ENCODE measurements at regions not wholly inside any gene's neighbourhood (a gene's known extent, or its start where the extent isn't known, plus 50 kb on each side); places are given as distances from the start of the nearest gene placed in this dataset.
"Not testable (repeated sequence)": the region's sequence is repeated elsewhere in the genome, so short reads cannot be mapped to it uniquely, and the experiment has no call there.

DNA sequence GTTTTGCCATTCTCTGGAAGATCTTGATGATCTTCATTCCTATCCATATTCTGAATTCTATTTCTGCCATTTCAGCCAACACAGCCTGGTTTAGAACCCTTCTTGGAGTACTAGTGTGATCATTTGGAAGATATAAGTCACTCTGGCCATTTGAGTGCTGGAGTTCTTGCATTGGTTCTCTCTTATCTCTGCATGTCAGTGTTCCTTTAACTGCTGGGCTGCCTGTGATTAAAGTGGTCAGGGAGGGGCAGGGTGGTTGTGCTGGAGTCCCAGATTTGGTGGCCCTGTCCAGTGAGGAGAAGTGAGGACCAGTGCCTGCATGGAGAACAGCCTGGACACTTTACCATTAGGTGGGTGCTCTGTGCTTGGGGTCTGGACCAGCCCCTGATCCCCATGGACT, 173.0 kb downstream of the SOD2 start:
- no peak for DNase-seq

DNA sequence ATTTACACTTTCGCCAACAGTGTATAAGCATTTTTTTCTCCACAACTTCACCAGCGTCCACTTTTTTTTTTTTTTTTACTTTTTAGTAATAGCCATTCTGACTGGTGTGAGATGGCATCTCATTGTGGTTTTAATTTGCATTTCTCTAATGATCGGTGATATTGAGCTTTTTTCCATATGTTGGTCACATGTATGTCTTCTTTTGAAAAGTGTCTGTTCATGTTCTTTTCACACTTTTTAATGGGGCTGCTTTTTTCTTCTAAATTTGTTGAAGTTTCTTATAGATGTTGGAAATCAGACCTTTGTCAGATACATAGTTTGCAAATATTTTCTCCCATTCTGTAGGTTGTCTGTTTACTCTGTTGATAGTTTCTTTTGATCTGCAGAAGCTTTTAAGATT, 177.2 kb downstream of the SOD2 start:
- not testable (repeated sequence) for DNase-seq

DNA sequence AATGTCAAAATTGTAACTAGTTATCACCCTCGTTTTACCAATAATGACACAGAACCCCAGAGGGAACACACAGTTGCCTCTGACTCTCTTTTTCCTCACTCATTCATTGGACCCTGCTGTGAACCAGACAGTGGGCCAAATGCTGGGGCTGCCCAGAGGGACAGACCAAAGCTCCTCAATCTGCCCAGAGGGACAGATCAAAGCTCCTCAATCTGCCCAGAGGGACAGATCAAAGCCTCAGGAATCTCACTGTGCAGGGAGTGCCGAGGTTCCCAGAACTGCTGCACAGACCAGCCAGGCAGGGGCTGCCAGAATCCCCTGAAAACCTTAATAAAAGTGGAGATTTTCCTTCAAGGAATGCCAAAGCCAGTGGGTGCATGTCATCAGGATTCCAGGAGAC, 179.1 kb downstream of the SOD2 start:
- DNase-seq: no peak

DNA sequence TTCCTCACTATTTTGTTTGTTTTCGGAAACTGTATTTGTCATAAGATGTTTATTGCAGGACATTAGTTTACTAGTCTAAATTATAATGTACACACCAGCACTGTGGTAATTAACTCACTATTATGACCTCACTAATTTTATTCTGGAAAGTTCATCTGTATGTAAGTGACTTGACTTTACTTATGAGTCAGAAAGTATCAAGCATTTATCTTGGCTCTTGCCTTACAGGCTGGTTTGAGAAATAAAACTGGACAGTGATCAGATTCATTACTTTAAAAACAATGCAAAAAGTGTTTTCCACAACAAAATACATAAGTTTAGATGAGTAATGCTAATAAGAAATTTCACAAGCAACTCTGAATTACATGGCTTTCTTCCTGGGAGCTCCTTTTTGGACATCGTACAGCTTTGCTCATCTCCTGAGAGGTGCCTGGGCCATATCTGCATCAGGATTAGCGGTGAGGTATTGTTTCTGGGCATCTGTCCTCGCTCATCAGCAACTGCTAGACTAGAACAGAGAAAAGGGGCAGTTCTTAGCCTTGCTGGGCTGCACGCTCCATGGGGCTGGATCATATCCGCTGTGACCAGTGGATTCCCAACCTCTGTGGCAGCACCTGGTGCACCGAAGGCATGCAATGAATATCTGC, 179.8 kb downstream of the SOD2 start:
- DNase-seq: no peak

DNA sequence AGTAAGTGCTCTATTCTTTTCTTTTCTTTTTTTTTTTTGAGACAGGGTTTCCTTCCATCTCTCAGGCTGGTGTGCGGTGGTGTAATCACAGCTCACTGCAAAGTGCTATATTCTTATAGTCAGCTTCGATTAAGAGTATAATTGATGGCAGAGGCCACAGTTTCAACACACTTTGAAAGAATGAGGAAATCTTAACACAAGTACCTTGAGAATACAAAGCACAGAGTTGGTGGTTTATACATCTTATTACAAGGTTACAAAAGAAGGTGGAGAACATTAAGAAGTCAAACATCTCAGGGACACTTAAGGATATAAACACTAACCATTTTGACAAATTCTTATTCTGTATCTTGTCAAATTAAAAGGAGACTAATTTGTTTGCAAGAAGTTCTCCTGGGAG, 180.5 kb downstream of the SOD2 start:
- DNase-seq: no peak

DNA sequence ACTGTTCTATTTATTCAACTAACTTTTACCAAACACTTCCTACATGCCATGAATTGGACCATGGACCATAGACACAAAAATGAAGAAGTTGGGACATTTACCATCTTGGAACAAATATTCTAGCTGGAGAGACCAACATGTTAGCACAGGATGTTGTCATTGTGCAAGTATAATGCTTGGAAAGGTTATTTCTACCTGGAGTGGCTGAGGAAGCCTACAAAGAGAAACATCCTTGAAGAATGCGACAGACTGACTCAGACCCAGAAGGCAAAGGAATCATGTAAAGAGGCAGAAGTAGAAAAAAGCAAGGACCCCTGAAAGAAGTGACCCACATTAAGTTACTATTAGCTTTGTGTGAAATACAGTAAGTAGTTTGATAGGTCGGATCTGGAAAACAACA, 180.9 kb downstream of the SOD2 start:
- DNase-seq: no peak

DNA sequence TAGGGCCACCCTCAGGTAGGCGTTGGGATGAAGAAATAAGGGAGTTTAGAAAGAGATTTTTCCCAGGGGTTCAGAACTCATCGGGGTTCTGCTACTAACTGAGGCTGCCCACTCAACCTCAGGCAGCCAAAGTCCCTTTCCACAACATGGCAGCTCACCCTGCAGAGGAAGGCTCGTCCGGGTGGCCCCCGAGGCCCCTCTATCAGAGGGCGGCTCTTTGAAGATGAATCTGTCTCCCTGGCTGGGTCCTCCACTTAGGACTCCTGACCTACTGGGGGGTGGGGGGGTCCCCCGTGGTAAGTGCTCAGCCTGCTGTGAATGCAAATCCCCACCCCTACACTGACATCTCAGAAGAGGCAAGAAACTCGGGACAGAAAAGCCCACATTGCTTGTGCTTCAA, 182.9 kb downstream of the SOD2 start:
- DNase-seq: no peak

DNA sequence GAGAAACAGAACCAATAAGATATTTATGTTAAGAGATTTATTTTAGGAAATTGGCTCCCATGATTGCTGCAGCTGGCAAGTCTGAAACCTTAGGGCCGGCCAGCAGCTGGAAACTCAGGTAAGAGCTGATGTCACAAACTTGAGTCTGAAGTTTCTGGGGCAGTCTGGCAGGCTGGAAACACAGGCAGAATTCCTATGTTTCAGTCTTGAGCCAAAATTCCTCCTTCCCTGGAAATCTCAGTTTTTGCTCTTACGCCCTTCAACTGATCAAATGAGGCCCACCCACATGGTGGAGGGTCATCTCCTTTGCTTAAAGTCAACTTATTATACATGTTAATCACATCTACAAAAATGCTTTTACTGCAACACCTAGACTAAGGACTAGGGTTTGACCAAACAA, 184.1 kb downstream of the SOD2 start:
- DNase-seq: no peak

DNA sequence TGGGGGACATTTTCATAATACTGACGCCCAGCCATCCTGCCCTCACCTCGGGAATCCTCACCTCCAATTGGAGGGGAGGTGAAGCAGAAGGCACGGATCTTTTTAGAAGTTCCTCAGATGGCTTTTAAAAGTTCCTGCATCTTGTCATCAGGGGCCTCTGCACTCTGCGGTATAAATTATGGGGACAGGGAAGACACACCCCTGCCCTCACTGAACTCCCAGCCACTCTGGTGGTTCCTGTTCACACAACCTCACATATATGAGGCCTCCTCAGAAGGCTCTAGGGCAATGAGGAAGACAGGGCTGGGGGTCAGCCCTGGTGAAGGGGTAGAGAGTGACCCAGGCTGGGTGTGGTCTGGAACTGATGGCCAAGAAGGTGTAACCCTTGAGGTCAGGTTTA, 187.0 kb downstream of the SOD2 start:
- no peak for DNase-seq

DNA sequence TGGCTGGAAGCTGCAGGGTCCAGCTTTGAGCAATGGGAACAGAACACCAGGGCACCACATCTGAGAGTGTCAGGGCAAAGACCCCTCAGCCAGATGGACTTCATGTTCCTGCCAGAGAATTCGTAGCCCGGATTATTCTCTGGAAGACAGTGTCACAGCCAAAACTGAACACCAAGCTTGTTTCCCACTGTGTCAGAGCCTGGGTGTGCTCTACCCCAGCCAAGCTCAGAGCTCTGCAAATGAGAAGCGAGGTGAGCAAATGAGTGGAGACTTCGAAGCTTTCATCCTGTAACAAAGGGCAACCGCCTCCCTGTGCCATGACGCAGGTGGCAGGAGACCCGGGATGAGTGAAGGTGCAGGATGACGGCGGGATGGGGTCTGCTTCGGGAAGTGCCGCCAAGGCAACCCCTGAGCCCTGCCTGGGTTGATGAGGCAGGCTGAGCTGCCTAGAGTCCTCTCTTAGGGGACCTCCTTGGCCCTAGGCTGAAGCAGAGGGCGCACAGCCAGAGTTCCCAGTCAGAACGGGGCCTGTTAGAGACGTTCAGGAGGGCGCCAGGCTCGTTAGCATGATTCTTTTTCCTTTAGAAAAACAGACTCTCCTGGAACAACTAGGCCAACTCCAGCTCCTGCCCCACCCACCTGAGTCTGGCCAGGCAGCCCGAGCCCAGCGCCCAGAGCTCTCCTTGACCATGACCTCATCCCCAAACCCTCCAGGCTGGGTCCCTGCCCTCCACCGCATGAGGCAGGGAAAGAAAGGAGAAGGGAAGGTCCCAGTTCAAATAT, 187.7 kb downstream of the SOD2 start:
- DNase-seq: no peak

DNA sequence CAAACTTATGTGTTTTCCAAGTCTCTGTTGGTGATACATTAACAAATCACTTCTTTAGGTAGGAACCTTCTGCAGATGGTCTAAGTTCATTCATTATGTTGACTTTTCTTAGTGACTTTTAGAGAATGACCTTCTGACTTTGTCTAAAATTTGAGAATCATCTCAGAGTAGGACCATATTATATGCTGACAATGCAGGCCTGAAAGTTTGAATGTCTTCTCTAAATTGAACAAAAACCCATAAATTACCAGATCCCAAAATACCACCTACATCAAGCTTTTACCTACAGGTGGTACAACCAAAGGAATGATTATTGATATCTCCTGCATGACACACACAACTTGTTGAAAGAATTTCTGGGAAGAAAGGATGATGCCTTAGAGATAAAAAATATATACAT, 191.5 kb downstream of the SOD2 start:
- DNase-seq: no peak

DNA sequence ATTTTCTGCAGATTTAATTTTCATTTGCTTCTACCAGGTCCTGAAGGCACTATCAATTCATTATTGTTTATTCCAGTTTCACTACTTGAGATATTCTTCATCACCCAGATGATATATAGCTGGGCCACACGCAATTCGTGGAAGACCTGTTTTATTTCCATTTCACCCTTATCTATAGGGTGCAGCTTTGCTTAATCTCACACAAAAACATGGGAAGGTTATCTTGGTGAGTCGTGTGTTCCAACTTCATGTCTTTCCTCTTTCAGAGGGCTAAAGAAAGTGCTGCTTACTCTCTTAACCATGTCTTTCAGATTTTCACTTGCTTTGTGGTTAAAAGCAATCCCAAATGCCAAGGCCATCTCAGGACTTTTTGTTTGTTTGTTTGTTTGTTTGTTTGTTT, 194.0 kb downstream of the SOD2 start:
- no peak for DNase-seq

DNA sequence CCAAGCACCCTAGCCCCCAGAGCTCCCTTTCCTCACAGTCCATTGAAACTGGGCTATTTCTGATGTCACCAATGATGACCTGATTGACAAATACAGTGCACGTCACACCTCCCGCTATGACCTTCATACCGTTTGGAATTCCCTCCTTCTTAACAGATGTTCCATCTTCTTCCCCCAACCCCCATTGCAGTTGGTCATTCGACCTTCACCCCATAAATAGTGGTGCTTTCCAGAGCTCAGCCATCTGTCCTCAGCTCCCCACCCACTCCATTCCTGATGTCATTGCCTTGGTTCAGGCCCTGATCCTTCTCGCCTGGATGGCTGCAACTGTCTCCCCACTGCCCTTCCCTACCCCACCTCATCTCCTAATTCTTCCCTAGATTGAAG, 198.5 kb downstream of the SOD2 start:
- DNase-seq: no peak

DNA sequence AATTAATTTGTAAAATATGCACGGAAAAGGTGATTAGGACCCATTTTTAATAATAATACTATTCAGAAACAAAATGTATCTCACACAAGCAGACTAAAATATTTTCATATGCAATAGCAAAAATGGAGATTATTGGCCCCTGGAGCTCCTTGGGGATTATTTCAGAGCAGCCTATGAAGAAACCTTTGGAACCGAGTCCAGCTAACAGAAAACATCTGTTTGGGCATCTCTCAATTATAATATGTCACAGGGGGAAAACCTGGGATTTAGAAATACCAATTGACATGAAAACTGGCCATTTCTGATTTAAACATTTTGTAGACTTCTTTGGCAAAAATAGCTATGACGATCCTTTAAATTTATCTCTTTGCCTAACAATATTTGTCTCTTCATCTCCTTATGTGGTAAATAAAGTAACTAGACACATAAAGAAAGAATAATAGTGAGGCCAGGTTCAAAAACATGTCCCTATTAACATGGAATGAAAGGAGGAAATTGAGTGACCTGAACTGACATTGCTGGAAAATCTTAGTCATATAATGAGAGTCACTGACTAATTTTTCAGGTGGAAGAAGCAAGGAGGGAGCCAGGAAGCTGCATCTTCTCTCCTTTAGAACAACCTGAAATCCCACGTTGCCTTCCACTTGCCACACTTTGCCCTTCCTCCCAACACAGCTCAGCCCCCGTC, 199.0 kb downstream of the SOD2 start:
- DNase-seq: no peak

DNA sequence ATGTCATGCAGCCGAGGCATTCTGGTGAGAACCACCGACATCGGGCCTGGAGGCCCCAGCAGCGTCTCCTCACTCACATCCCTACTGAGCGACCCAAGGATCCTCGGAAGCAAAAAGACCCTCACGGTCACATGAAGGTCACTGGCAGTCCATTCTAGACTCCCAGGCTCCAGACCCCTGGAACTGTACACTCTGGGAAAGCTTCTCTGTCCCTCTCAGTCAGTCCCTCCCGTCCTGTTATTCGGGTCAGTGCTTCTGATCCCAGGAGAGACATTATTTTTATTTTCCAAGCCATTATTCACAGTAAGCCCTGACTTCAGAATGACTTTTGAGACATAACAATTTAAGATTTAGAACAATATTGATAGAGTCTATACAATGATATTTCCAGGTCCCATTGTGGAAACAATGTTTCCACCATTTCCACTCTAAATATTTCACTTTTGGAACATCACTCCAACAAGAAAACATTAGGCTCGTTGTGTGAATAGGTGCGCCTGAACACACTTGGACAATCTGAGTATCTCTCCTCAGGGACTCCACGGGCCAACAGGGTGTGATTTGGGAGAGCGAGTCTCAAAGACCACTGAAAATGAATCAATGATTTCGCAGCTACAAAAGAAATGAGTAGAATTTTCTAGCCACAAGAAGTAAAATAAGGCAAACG, 199.7 kb downstream of the SOD2 start:
- no peak for DNase-seq

DNA sequence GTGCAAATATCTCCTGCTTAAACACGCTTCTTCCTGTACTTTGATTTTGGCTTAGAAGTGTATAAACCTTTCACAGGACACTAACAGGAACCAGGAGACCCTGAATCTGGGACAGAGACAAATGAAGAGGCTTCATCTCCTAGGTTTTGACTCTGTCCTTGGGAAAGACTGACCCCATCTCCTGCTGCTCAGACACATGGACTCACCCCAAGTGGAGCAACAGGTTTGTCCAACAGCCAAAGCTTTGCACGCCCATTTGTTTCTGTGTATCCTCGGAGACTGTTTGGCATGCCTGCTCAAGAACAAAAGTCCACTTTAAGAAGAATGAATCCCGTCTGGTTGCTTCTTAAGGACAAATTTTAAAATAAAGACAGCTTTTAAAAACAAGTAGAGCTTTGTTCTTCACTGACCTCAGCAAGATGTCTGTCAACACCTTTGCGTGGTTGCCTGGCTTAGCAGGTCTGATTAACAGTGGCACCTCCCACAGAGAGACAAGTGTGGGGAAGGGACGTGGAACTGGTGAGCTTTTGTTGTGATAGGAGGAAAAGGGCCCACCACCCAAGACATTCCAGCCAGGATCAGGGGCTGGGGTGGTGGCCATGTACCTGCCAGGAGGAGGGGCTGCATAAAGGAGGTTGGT, 202.6 kb downstream of the SOD2 start:
- DNase-seq: no peak

DNA sequence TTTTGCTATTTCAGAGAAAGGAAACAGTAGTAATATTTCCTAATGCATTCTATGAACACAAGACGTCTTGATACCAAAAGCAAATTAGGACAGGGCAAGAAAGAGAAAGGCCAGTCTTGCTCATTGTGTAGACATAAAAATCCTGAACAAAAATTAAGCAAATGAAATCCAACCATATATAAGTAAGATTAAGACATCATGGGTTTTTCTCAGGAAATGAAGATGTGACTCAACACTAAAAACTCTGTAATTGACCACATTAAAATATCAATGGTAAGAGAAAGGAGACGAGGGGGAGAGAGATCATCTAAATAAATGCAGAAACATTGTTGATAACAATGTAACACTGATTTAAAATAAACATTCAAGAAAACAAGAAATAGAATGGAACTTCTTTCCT, 205.4 kb downstream of the SOD2 start:
- no peak for DNase-seq

DNA sequence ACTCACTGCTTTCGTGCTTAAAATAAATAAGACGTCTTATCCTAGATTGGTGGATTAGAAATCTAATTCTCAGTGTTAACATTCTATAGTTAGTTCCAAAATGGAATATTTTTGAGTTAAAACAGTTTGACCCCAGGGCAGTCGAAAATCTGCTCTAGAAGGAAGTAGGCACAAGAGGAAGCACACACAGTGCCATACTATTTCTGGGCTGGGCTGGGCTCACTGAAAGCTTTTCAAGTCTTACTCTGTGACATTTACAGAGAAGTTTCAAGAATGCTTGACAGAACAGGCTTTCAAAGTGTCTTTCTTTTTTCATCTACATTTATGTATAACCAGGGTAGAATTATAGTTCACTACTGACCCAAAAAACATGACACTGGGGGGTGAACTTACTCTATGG, 209.8 kb downstream of the SOD2 start:
- no peak for DNase-seq

DNA sequence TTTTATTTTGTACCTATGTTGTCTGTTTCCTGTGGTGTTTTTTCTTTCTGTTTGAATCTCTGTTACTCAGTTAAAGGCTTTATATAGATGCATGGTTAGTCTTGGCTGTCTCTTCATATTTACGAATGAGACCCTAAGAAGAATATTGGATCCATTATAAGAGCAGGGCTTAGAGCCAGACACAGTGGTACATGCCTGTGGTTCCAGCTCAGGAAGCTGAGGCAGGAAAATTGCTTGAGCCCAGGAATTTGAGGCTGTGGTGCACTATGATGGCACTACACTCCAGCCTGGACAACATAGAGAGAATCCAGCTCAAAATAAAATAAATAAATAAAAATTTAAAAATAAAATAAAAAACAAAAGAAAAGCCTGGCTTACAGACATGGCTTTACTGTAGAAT, 211.1 kb downstream of the SOD2 start:
- no peak for DNase-seq

DNA sequence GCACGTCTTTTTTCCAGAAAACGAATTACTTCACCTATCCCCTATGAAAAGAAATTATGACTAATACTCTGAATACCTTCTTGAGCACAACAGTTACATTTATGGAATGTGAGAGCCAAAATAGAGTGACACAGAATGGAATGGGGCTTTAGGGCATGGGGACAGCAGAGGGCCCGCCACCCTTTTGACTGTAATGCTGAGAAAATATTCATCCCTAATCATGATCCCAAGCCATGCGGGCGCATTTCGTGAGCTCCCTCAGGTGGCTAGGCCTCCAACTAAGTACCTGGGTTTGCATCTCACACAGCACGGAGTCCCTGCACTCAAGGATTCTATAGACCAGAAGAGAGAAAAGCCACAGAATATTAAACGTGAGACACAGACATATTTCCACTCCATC, 212.6 kb downstream of the SOD2 start:
- DNase-seq: no peak

DNA sequence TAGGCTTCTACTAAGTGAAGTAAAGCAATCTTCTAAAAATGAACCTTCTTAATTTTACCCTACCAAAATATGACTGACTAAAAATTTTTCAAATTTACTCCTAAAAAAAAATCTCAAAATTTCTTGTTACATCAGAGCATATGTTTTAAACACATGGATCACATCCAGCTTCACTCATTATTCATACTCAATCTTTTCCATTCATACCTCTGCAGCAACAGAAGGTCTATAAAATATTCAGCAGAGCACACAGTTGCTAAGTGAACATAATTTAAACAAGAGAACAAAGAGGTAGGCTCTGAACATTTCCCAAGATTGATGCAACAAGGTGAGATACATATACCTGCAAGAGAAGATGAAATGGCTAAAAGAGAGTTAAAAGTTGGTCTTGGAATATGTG, 213.9 kb downstream of the SOD2 start:
- DNase-seq: no peak

DNA sequence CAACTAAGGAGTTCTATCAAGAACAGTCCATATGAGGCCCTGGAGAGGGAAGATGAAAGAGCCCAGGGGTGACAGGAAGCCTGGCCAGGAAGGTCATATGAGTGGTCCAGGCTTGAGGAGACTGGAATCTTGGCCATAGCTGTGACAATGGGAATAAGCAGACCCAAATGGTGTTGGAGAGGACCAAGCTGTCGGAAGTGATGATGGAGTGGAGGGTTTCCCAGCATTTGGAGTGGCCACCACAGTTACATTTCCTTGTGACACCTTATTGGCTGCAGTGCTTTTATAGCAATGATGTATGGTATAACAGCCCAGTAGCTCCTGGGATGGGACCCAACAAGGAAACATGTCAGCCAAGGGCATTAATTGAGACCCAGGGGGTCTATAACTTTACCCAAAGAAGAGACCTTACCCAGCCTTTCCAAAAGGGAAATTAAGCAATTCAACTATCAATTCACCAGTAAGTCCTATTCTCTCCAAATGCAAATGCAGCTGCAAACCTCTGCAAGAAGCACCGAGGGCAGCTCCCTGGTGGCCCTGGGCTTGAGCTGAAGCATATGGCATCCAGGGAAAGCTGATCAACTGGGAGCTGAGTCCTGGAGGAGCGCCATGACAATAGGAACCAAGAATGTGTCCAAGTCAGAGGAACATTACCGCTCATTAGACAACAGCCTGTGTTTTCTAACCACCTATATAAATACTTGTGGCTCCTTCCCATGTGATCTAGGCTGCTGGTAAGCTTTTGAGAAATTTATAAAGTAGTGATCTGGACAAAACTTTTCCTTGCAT, 219.4 kb downstream of the SOD2 start:
- DNase-seq: no peak

DNA sequence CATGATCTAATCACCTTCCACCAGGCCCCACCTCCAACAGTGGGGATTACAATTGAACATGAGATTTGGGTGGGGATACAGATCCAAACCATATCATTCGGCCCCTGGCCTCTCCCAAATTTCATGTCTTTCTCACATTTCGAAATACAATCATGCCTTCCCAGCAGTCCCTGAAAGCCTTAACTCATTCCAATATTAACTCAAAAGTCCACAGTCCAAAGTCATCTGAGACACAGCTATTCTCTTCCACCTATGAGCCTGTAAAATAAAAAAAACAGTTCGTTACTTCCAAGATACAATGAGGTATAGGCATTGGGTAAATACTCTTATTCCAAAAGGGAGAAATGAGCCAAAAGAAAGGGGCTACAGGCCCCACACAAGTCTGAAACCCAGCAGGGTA, 222.6 kb downstream of the SOD2 start:
- no peak for DNase-seq

All from stimulated activated CD4-positive, alpha-beta T cell treated with anti-CD3 and anti-CD28 coated beads, Interleukin-1b, Interleukin-23, amount 100 ng/mL, for 48 hours (primary cell).